Non-pigmented ciliary epithelial cell (primary cell): ENCODE measurements at regions not wholly inside any gene's neighbourhood (a gene's known extent, or its start where the extent isn't known, plus 50 kb on each side); places are given as distances from the start of the nearest gene placed in this dataset.
"Not testable (repeated sequence)": the region's sequence is repeated elsewhere in the genome, so short reads cannot be mapped to it uniquely, and the experiment has no call there.

Source experiments
- DNase-seq: peaks from one replicate; pipeline ENCODE4 v3.0.0-alpha.2; 2010; ENCODE audit warnings: low read depth

- no peak for DNase-seq
Observed at GRCh38 chr2:59875836-59876235, 677.6 kb downstream of the BCL11A start.

- no peak for DNase-seq
Observed at GRCh38 chr2:59874971-59875755, 678.3 kb downstream of the BCL11A start.

- no peak for DNase-seq
Observed at GRCh38 chr2:59874361-59874760, 679.1 kb downstream of the BCL11A start.

DNA sequence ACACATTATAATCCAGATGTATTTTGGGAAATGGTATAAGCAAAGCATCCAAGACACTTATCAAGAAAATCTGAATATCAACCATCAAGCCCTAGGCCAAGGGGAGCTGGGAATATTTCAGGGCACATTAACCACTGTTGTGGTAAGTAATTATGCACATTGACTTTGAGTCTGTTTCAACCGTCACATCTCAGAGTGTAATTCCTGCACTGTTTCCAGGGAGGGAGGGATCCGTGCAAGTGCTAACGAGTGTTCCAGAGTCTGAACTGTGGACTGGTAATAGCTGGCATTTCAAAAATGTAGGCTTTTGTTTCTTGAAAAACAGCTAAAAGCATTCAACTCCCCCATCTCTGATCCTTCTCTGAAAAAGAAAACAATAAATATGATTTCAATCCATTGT lies 681.6 kb downstream of the BCL11A start:
- no peak for DNase-seq

DNA sequence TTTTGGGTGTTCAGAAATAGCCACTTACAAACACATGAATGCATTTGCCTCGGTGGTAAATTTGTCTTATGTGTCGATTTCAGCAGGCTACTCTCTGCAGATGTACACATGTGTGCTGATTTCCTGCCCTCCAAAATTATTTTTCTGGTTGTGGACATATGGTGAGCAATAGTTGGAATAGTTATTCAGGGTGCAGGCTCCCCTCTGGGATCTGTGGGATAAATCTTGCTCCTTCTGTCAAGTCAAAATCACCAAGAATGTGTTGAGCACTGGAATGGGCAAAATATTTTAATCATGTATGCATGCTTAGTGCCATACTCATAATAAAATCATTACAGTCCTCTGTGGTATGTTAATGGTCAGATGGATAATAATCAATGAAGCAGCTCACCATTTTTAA lies 684.5 kb downstream of the BCL11A start:
- no peak for DNase-seq

- no peak for DNase-seq
Observed at GRCh38 chr2:59866436-59866835, 687.0 kb downstream of the BCL11A start.

GRCh38 chr2:59858540-59858939 lies 694.9 kb downstream of the BCL11A start:
- no peak for DNase-seq

- DNase-seq: no peak
Observed at GRCh38 chr2:59857109-59857508, 696.3 kb downstream of the BCL11A start.

GRCh38 chr2:59856391-59856790 lies 697.1 kb downstream of the BCL11A start:
- no peak for DNase-seq

GRCh38 chr2:59853032-59853431 lies 700.4 kb downstream of the BCL11A start:
- DNase-seq: no peak

- DNase-seq: no peak
Observed at GRCh38 chr2:59851836-59852475, 701.5 kb downstream of the BCL11A start.

- no peak for DNase-seq
Observed at GRCh38 chr2:59850554-59850953, 702.9 kb downstream of the BCL11A start.

- DNase-seq: no peak
Observed at GRCh38 chr2:59833941-59834340, 719.5 kb downstream of the BCL11A start.

DNA sequence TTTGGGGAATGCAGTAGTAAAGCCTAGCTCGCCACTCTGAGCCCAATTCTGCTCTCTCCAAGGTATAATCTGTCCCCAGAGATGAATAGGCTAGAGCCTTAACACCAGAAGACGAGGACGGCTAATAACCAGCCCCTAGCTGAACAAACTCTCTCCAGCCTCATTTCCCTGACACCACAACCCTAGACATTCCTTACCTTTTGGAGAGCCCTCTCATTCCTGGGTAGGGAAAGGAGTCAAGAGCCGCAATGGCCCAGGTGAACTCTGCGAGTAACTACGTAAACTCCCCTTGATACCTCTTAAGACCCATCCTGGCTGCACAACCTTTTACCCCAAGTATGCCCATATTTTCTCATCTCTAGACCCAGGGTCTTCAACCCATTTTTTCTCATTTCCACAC lies 722.9 kb downstream of the BCL11A start:
- no peak for DNase-seq

- DNase-seq: no peak
Observed at GRCh38 chr2:59827677-59828076, 725.8 kb downstream of the BCL11A start.

GRCh38 chr2:59826177-59826576 lies 727.3 kb downstream of the BCL11A start:
- DNase-seq: no peak

DNA sequence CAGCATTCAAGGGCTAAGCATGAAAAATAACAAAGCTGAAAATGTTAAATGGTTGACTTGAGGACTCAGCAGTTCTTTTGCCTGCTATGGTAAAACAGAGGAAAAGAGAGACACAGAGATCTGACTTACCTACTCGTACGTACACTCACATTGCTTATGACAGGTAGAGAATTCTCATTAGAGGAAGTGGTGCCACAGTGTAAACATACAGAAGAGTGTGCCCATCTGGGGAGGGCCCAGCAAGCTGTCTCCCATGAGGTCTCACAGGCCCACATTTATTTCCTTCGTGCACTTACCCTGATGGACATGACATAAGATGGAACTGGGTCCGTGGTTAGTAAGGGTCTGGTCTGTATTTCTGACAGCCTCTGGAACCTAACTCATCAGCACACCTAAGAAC lies 729.1 kb downstream of the BCL11A start:
- DNase-seq: no peak

- no peak for DNase-seq
Observed at GRCh38 chr2:59816075-59816474, 737.4 kb downstream of the BCL11A start.

DNA sequence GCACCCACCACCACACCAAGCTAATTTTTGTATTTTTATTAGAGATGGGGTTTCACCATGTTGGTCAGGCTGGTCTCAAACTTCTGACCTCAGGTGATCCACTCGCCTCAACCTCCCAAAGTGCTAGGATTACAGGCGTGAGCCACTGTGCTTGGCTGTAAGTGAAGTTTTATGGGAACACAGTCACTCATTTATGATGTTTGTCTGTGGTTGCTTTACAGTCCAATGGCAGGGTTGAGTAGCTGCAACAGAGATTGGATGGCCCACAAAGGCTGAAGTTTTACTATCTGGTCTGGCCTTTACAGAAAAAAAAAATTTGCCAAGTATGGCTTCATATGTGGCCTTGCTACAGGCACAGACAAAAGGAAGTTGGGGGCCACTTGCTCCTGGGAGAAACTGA lies 743.2 kb downstream of the BCL11A start:
- DNase-seq: not testable (repeated sequence)

GRCh38 chr2:59806486-59806885 lies 747.0 kb downstream of the BCL11A start:
- DNase-seq: no peak

- no peak for DNase-seq
Observed at GRCh38 chr2:59804732-59805131, 748.7 kb downstream of the BCL11A start.

DNA sequence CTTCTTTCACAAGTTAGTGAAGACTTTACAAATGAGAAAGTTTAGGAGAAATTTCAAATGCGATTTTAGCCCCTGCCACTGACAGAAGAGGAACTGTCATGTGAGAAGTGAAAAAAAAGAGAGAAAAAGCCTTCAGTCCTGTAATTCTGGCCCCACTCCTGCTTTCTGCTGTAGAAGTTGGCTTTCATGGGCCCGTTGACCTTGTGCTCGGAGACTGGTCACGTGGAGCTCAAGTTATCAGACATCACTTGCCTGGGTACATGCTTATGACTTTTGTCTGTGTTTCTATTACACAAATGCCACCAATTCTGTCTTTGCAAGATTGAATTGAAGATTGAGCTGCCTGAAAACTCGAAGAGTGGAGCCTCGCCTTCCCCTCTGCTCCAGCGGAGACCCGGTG lies 749.9 kb downstream of the BCL11A start:
- DNase-seq: no peak

DNA sequence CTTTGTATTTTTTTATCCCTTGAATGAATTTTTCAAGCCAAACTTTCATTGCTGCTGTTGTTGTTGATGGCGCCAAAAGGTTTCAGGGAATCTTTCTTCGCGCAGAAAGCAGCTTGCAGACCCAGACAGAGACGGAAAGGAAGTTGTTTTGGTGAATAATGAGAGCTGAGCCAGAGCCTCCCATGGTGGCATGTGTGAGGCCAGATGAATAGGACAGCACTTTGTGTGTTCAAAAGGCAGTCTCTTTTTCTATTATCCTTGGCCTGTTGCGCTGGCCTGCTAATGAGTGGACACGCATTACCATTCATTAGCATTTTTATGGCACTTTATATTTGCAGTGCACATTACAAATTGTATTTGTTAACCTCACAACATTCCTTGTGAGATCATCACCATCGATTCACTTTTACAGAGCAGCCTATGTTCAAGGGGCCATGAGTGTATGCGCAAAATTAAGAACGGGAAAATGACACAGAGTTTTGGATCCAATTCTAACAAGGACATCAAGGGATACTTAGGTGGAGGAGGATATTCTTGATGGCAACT lies 754.7 kb downstream of the BCL11A start:
- no peak for DNase-seq
